ENCODE measurements at regions not wholly inside any gene's neighbourhood (a gene's known extent, or its start where the extent isn't known, plus 50 kb on each side); places are given as distances from the start of the nearest gene placed in this dataset.

- Histone ChIP-seq H2AK5ac (ENCODE audit: insufficient read length, low read length) (no peak overlapping the region), H2BK12ac (ENCODE audit: insufficient read length, low read depth, low read length) (no peak overlapping the region), H3K4me2 (ENCODE audit: insufficient read depth, insufficient read length, low read length) (no peak overlapping the region), H3K4ac (ENCODE audit: low read depth, low read length) (no peak overlapping the region), H4K5ac (ENCODE audit: insufficient read length, low read depth, low read length) (no peak overlapping the region), H4K91ac (ENCODE audit: insufficient read length, low read depth, low read length) (no peak overlapping the region), H3K27me3 (ENCODE audit: insufficient read depth, low read length) (no peaks in the 10 kb centered on the region), H3K79me2 (ENCODE audit: insufficient read depth, low read length) (no peaks in the 10 kb centered on the region), H3K56ac (ENCODE audit: insufficient read length, low read depth, low read length) (no peak overlapping the region), H2BK120ac (ENCODE audit: low read depth, low read length, poor library complexity, severe bottlenecking) (no peak overlapping the region), H3K27ac (ENCODE audit: insufficient read length, low read depth, low read length) (no peak overlapping the region), H3T11ph (ENCODE audit: low read length) (no peak overlapping the region), H2AFZ (ENCODE audit: low read length) (no peak overlapping the region), H2BK15ac (ENCODE audit: low read depth, low read length) (no peak overlapping the region), H3K4me1 (ENCODE audit: insufficient read depth, low read length) (no peaks in the 10 kb centered on the region), H3K79me1 (ENCODE audit: insufficient read depth, low read depth, low read length, poor library complexity, severe bottlenecking) (no peaks in the 10 kb centered on the region), H4K20me1 (ENCODE audit: control insufficient read depth, insufficient read depth, insufficient read length) (no peaks in the 10 kb centered on the region), H3K9ac (ENCODE audit: extremely low read depth, insufficient read length, low read length) (no peak overlapping the region), H3K9me3 (ENCODE audit: control insufficient read depth, low read depth, low read length) (no peaks in the 10 kb centered on the region), H3K14ac (ENCODE audit: insufficient read depth, low read length) (no peak overlapping the region), H4K8ac (replicated peaks; ENCODE audit: insufficient read length, low read depth, low read length) (no peak overlapping the region), H3K18ac (ENCODE audit: insufficient read length, low read depth, low read length) (no peak overlapping the region), H2BK5ac (ENCODE audit: insufficient read length, low read length) (no peak overlapping the region), H3K23me2 (ENCODE audit: insufficient read length, low read depth, low read length, poor library complexity, severe bottlenecking) (no peaks in the 10 kb centered on the region), H3K23ac (ENCODE audit: insufficient read length, low read depth, low read length) (no peak overlapping the region), H2BK20ac (ENCODE audit: low read depth, low read length, poor library complexity, severe bottlenecking) (no peak overlapping the region)
- Mint-ChIP-seq H3K27ac (no peak overlapping the region), H3K27me3 (ENCODE audit: low read depth) (peaks cover 4% of the 10 kb centered on the region; the same call in 1 of the 2 replicates), H3K4me1 (peaks cover 6% of the 10 kb centered on the region in 2 experiments), H3K36me3 (ENCODE audit: insufficient read depth in 1 of 3, low read depth in 3 of 3) (no peaks in the 10 kb centered on the region), H3K4me3 (no peak overlapping the region), H3K9me3 (no peaks in the 10 kb centered on the region)
- 100% methylated on average over 1 of the region's 10 CpGs for whole genome bisulfite sequencing (ENCODE audit: extremely low coverage, insufficient read length, low lambda C conversion rate)
- DNase-seq, result no peak
- TF ChIP-seq CTCF (conservative IDR thresholded peaks at IDR 0.05), result no peak
These were observed 184.1 kb downstream of the USP12 start for GRCh38 chr13:26987486-26988013.
